HS-5 (cell line): ENCODE measurements at regions not wholly inside any gene's neighbourhood (a gene's known extent, or its start where the extent isn't known, plus 50 kb on each side); places are given as distances from the start of the nearest gene placed in this dataset.
"Not testable (repeated sequence)": the region's sequence is repeated elsewhere in the genome, so short reads cannot be mapped to it uniquely, and the experiment has no call there.

Source experiments
- DNase-seq: peaks from one replicate; pipeline ENCODE4 v3.0.0-alpha.2; 2012; ENCODE audit warnings: low read depth

- DNase-seq = no peak
Measured at GRCh38 chrX:1852082-1852481, 237.2 kb downstream of the ASMT start.

GRCh38 chrX:1853447-1853846 is 238.6 kb downstream of the ASMT start:
- no peak for DNase-seq

- no peak for DNase-seq
Measured at GRCh38 chrX:1853916-1854315, 239.1 kb downstream of the ASMT start.

GRCh38 chrX:1854861-1855260 is 240.0 kb downstream of the ASMT start:
- DNase-seq = not testable (repeated sequence)

- not testable (repeated sequence) for DNase-seq
Measured at GRCh38 chrX:1859266-1859665, 244.4 kb downstream of the ASMT start.

- no peak for DNase-seq
Measured at GRCh38 chrX:1860936-1861594, 246.2 kb downstream of the ASMT start.

- not testable (repeated sequence) for DNase-seq
Measured at GRCh38 chrX:1863995-1864394, 249.1 kb downstream of the ASMT start.

- DNase-seq = no peak
Measured at GRCh38 chrX:1870421-1870820, 255.6 kb downstream of the ASMT start.

- no peak for DNase-seq
Measured at GRCh38 chrX:1871887-1872286, 257.0 kb downstream of the ASMT start.

GRCh38 chrX:1873671-1874070 is 258.8 kb downstream of the ASMT start:
- DNase-seq = no peak

GRCh38 chrX:1874416-1874815 is 259.6 kb downstream of the ASMT start:
- DNase-seq = no peak

GRCh38 chrX:1874899-1875298 is 260.0 kb downstream of the ASMT start:
- no peak for DNase-seq

- DNase-seq = no peak
Measured at GRCh38 chrX:1876041-1876440, 261.2 kb downstream of the ASMT start.

- no peak for DNase-seq
Measured at GRCh38 chrX:1877780-1878179, 262.9 kb downstream of the ASMT start.

- DNase-seq = not testable (repeated sequence)
Measured at GRCh38 chrX:1880884-1881817, 266.3 kb downstream of the ASMT start.

- DNase-seq = no peak
Measured at GRCh38 chrX:1883772-1884171, 268.9 kb downstream of the ASMT start.

- no peak for DNase-seq
Measured at GRCh38 chrX:1884446-1884845, 269.6 kb downstream of the ASMT start.

GRCh38 chrX:1885116-1885515 is 270.3 kb downstream of the ASMT start:
- DNase-seq = no peak

- not testable (repeated sequence) for DNase-seq
Measured at GRCh38 chrX:1888305-1888704, 273.4 kb downstream of the ASMT start.

- DNase-seq = no peak
Measured at GRCh38 chrX:1894026-1894294, 279.1 kb downstream of the ASMT start.

GRCh38 chrX:1894740-1895139 is 279.9 kb downstream of the ASMT start:
- DNase-seq = no peak

- no peak for DNase-seq
Measured at GRCh38 chrX:1895583-1895982, 280.7 kb downstream of the ASMT start.

GRCh38 chrX:1899841-1900240 is 285.0 kb downstream of the ASMT start:
- no peak for DNase-seq

- no peak for DNase-seq
Measured at GRCh38 chrX:1902901-1903235, 288.0 kb downstream of the ASMT start.
